ENCODE measurements at regions not wholly inside any gene's neighbourhood (a gene's known extent, or its start where the extent isn't known, plus 50 kb on each side); places are given as distances from the start of the nearest gene placed in this dataset.

GRCh38 chr12:47517122-47517521 is 188.7 kb downstream of the RPAP3 start:
- no peak overlapping the region for H3K4me3 ChIP-seq (ENCODE audit: low read depth, low read length)
- ChIA-PET CTCF (no interaction called here), POLR2A (no interaction called here)
- no peak for DNase-seq (ENCODE audit: low read depth, low spot score)
- TF ChIP-seq CTCF (IDR thresholded peaks at IDR 0.05; ENCODE audit: insufficient read depth, low read length, missing control alignments), result no peak

- no peak overlapping the region for H3K4me3 ChIP-seq (ENCODE audit: low read depth, low read length)
- peak; percentile 70 for DNase-seq (ENCODE audit: low read depth, low spot score)
- CTCF ChIA-PET, result interaction anchor here (1.0 to 1.1 kb wide), 2 partner anchors 18 to 477 kb away, joined by 3 to 7 read pairs; no protein-coding TSS in a partner anchor
- TF ChIP-seq CTCF (IDR thresholded peaks at IDR 0.05; ENCODE audit: insufficient read depth, low read length, missing control alignments), result no peak
- POLR2A ChIA-PET, result no interaction called here
Measured at GRCh38 chr12:47509398-47509851, 196.4 kb downstream of the RPAP3 start.

- DNase-seq (ENCODE audit: low read depth, low spot score), result no peak
- CTCF ChIA-PET, result no interaction called here
- TF ChIP-seq CTCF (IDR thresholded peaks at IDR 0.05; ENCODE audit: insufficient read depth, low read length, missing control alignments), result no peak
- POLR2A ChIA-PET, result no interaction called here
- H3K4me3 ChIP-seq (ENCODE audit: low read depth, low read length), result no peak overlapping the region
Measured at GRCh38 chr12:47507221-47507620, 198.6 kb downstream of the RPAP3 start.

GRCh38 chr12:47504775-47505446 is 200.9 kb downstream of the RPAP3 start:
- CTCF ChIA-PET, result interaction anchor here (1.6 to 1.7 kb wide), 2 partner anchors 132 to 472 kb away, joined by 4 to 5 read pairs; no protein-coding TSS in a partner anchor
- POLR2A ChIA-PET, result no interaction called here
- DNase-seq (ENCODE audit: low read depth, low spot score), result peak; percentile 42

GRCh38 chr12:47493801-47494200 is 212.0 kb downstream of the RPAP3 start:
- POLR2A ChIA-PET, result no interaction called here
- CTCF ChIA-PET, result no interaction called here
- no peak overlapping the region for H3K4me3 ChIP-seq (ENCODE audit: low read depth, low read length)
- no peak for DNase-seq (ENCODE audit: low read depth, low spot score)
- TF ChIP-seq CTCF (IDR thresholded peaks at IDR 0.05; ENCODE audit: insufficient read depth, low read length, missing control alignments), result no peak

More at GRCh38 chr12:47504775-47505446, 200.9 kb downstream of the RPAP3 start:
- H3K4me3 ChIP-seq (ENCODE audit: low read depth, low read length), result no peak overlapping the region
- TF ChIP-seq CTCF (IDR thresholded peaks at IDR 0.05; ENCODE audit: insufficient read depth, low read length, missing control alignments), result no peak

GRCh38 chr12:47491516-47492305 is 214.1 kb downstream of the RPAP3 start:
- ChIA-PET CTCF (interaction anchor here (1.1 to 1.3 kb wide), 2 partner anchors 17 to 178 kb away, joined by 3 read pairs; no protein-coding TSS in a partner anchor), POLR2A (no interaction called here)
- no peak for TF ChIP-seq CTCF (IDR thresholded peaks at IDR 0.05; ENCODE audit: insufficient read depth, low read length, missing control alignments)
- H3K4me3 ChIP-seq (ENCODE audit: low read depth, low read length), result no peak overlapping the region
- no peak for DNase-seq (ENCODE audit: low read depth, low spot score)
